GM12878 (cell line): ENCODE measurements at regions not wholly inside any gene's neighbourhood (a gene's known extent, or its start where the extent isn't known, plus 50 kb on each side); places are given as distances from the start of the nearest gene placed in this dataset.

Source experiments
- ATAC-seq: fragments of 200-7000 bp; cut with Tn5 transposase; 3 replicates; pipeline ENCODE4 v1.9.1; 2020; ENCODE audit warnings: mild to moderate bottlenecking, moderate library complexity
- BruUV-seq: library from RNA; stranded (reverse); fragments of 400-500 nt; replicated peaks from 2 replicates; lab custom pipeline; 2021; lab: Mats Ljungman, UMichigan
- CTCF ChIA-PET: fragments of 300-600 bp; sonication (Branson Sonifier 250); formaldehyde crosslinking; extraction: SDS; loops from one replicate; lab custom pipeline; 2021; ENCODE audit warnings: inconsistent platforms; lab: Yijun Ruan, JAX
- POLR2A ChIA-PET: fragments of 350-600 bp; formaldehyde crosslinking; extraction: SDS; loops from one replicate; lab custom pipeline; 2021; ENCODE audit warnings: inconsistent platforms; lab: Charles Lee
- RAD21 ChIA-PET: fragments of 300-600 bp; sonication (Branson Sonifier 250); formaldehyde crosslinking; loops from one replicate; lab custom pipeline; 2023; ENCODE audit warnings: antibody characterized with exemption; ENCODE audit not compliant: unreplicated experiment; lab: Charles Lee
- SMC1A ChIA-PET: fragments of 300-600 bp; sonication (Branson Sonifier 250); formaldehyde crosslinking; loops from one replicate; lab custom pipeline; 2023; ENCODE audit not compliant: unreplicated experiment, uncharacterized antibody; lab: Charles Lee
- DNase-seq: peaks from one replicate; pipeline ENCODE4 v3.0.0-alpha.2; 2011; ENCODE audit warnings: low read depth, low spot score
- FAIRE-seq: peaks from 3 replicates; lab custom pipeline; 2011; peaks lifted over from hg19 to GRCh38; lab: Jason Lieb, UNC
- H2AFZ ChIP-seq: 2 replicates; pipeline ENCODE4 v1.6.0; 2011; ENCODE audit warnings: low read depth, low read length, control low read depth; ENCODE audit not compliant: control insufficient read depth
- H3K27ac ChIP-seq: 2 replicates; pipeline ENCODE4 v1.5.1; 2011; ENCODE audit warnings: control low read depth; ENCODE audit not compliant: control insufficient read depth, insufficient read depth
- H3K27me3 ChIP-seq, 2 experiments: replicated peaks in 1 of 2; 2 replicates each; pipeline versions ENCODE4 v1.6.0 to v1.6.1; 2011; ENCODE audit warnings: low read length in 1 of 2; ENCODE audit not compliant: control insufficient read depth in 2 of 2, insufficient read depth in 2 of 2
- H3K36me3 ChIP-seq, 2 experiments: 2 replicates each; pipeline ENCODE4 v1.5.1; 2011; ENCODE audit warnings: low read length in 1 of 2; ENCODE audit not compliant: control insufficient read depth in 2 of 2, insufficient read depth in 2 of 2
- H3K4me1 ChIP-seq: 2 replicates; pipeline ENCODE4 v1.6.1; 2011; ENCODE audit warnings: mild to moderate bottlenecking, low read length, moderate library complexity, mixed read lengths; ENCODE audit not compliant: control insufficient read depth, insufficient read depth
- H3K4me2 ChIP-seq: 2 replicates; pipeline ENCODE4 v1.6.0; 2011; ENCODE audit warnings: control low read depth; ENCODE audit not compliant: control insufficient read depth, insufficient read depth
- H3K4me3 ChIP-seq: fragments of 200-600 bp; sonication (generic); 2 replicates; pipeline ENCODE4 v1.5.1; 2016
- H3K79me2 ChIP-seq: 2 replicates; pipeline ENCODE4 v1.6.0; 2011; ENCODE audit warnings: low read length; ENCODE audit not compliant: control insufficient read depth, insufficient read depth
- H3K9ac ChIP-seq: 2 replicates; pipeline ENCODE4 v1.8.0; 2011; ENCODE audit warnings: low read length, control low read depth, mixed read lengths; ENCODE audit not compliant: control insufficient read depth, insufficient read depth
- H3K9me3 ChIP-seq: replicated peaks from 3 replicates; pipeline ENCODE4 v1.5.1; 2011; ENCODE audit warnings: mild to moderate bottlenecking, low read length; ENCODE audit not compliant: control insufficient read depth, insufficient read depth
- H4K20me1 ChIP-seq: 2 replicates; pipeline ENCODE4 v1.6.0; 2011; ENCODE audit not compliant: control insufficient read depth, insufficient read depth
- CEBPZ ChIP-seq: fragments of 150-350 bp; IDR thresholded peaks from 2 replicates; pipeline ENCODE4 v1.6.1; 2016; ENCODE audit warnings: low read depth, low read length
- CHD4 ChIP-seq: fragments of 200-600 bp; sonication (generic); IDR thresholded peaks from 2 replicates; pipeline ENCODE4 v1.6.1; 2016; ENCODE audit warnings: mild to moderate bottlenecking
- CUX1 ChIP-seq: IDR thresholded peaks from 2 replicates; pipeline ENCODE4 v1.6.1; 2012; ENCODE audit warnings: improper control_type of control experiment, low read depth, low read length; ENCODE audit not compliant: insufficient replicate concordance
- MAX ChIP-seq: IDR thresholded peaks from 2 replicates; pipeline ENCODE4 v1.6.1; 2012; ENCODE audit warnings: low read depth, low read length, improper control_type of control experiment
- NR2C1 ChIP-seq: fragments of 450-650 bp; IDR thresholded peaks from 2 replicates; pipeline ENCODE4 v1.6.1; 2017; ENCODE audit warnings: antibody characterized with exemption, mild to moderate bottlenecking, moderate library complexity
- PKNOX1 ChIP-seq: fragments of 450-650 bp; IDR thresholded peaks from 2 replicates; pipeline ENCODE4 v1.6.1; 2016; ENCODE audit warnings: mild to moderate bottlenecking
- REST ChIP-seq: IDR thresholded peaks from 2 replicates; pipeline ENCODE4 v1.6.1; 2012; ENCODE audit warnings: mild to moderate bottlenecking, low read depth, low read length
- SMARCA5 ChIP-seq: fragments of 450-650 bp; IDR thresholded peaks from 2 replicates; pipeline ENCODE4 v1.6.1; 2017; ENCODE audit warnings: mild to moderate bottlenecking
- WGBS: methylation state at CpG from one replicate; pipeline ENCODE4 v1.1.6; 2016; ENCODE audit warnings: low lambda C conversion rate; ENCODE audit not compliant: insufficient replicate concordance, insufficient coverage; ENCODE audit errors: missing lambda C conversion rate; 5-methylcytosine and 5-hydroxymethylcytosine counted together
- in situ Hi-C: fragments of 300-500 bp; cut with MboI; formaldehyde crosslinking; loops from 9 replicates; pipeline ENCODE4 v1.14.3; 2018; ENCODE audit warnings: mixed read lengths
- intact Hi-C: fragments of 100-400 bp; cut with micrococcal nuclease; formaldehyde crosslinking; loops from one replicate; pipeline ENCODE4 v1.14.2; 2022; ENCODE audit not compliant: unreplicated experiment

GRCh38 chr10:65769828-65770227 is 1156.0 kb upstream of the LRRTM3 start:
- intact Hi-C loops = no loop called here
- Histone ChIP-seq H3K4me3 (no peak overlapping the region), H4K20me1 (no peaks in the 10 kb centered on the region), H3K9ac (no peak overlapping the region), H3K4me1 (no peaks in the 10 kb centered on the region), H3K79me2 (no peaks in the 10 kb centered on the region), H3K36me3 (no peaks in the 10 kb centered on the region), H3K27ac (no peak overlapping the region), H3K4me2 (no peak overlapping the region), H2AFZ (no peak overlapping the region), H3K9me3 (no peaks in the 10 kb centered on the region), H3K27me3 (no peaks in the 10 kb centered on the region)
- in situ Hi-C loops = no loop called here
- CTCF ChIA-PET = interaction anchor here (3.1 kb wide), 1 partner anchor 15 kb away, joined by 12 read pairs; no protein-coding TSS in a partner anchor
- no TSS peak for BruUV-seq
- POLR2A ChIA-PET = no interaction called here
- ATAC-seq (no peak), DNase-seq (no peak), FAIRE-seq (no peak)
- 19% methylated on average over 1 of the region's 1 CpG for WGBS
- RAD21 ChIA-PET = interaction anchor here (0.6 kb wide), 1 partner anchor 393 kb away, joined by 3 read pairs; no protein-coding TSS in a partner anchor
- SMC1A ChIA-PET = interaction anchor here (1.4 to 2.1 kb wide), 3 partner anchors 16 to 105 kb away, joined by 4 to 8 read pairs (median 5); no protein-coding TSS in a partner anchor
- TF ChIP-seq PKNOX1 = no peak
- TF ChIP-seq CEBPZ = no peak
- TF ChIP-seq CUX1 = no peak
- TF ChIP-seq MAX = no peak
- no peak for TF ChIP-seq CHD4
- TF ChIP-seq NR2C1 = no peak
- TF ChIP-seq SMARCA5 = no peak
- no peak for TF ChIP-seq REST
